HEK293 (cell line): ENCODE measurements at regions not wholly inside any gene's neighbourhood (a gene's known extent, or its start where the extent isn't known, plus 50 kb on each side); places are given as distances from the start of the nearest gene placed in this dataset.

Source experiments
- CTCF ChIA-PET: fragments of 350-600 bp; formaldehyde crosslinking; extraction: SDS; loops from one replicate; lab custom pipeline; 2021; ENCODE audit warnings: antibody characterized with exemption; lab: Yijun Ruan, JAX
- POLR2A ChIA-PET: fragments of 300-600 bp; formaldehyde crosslinking; extraction: SDS; loops from one replicate; lab custom pipeline; 2020; ENCODE audit warnings: antibody characterized with exemption, inconsistent platforms; lab: Yijun Ruan, JAX
- H3K27ac ChIP-seq: fragments of 200-500 bp; sonication (Bioruptor generic); 2 replicates; pipeline ENCODE4 v1.5.1; 2014; ENCODE audit warnings: low read depth, low read length, control low read depth, inconsistent platforms; ENCODE audit errors: extremely low read depth
- H3K36me3 ChIP-seq, 2 experiments: fragments of 200-500 bp in 1 of 2; sonication (Bioruptor generic) in 1 of 2; 1 replicate in 1 of 2; 2 replicates in 1 of 2; pipeline ENCODE4 v1.5.1; 2014 to 2017; ENCODE audit warnings: inconsistent platforms in 2 of 2, low read length in 2 of 2; ENCODE audit not compliant: control insufficient read depth in 2 of 2, insufficient read depth in 1 of 2
- H3K4me1 ChIP-seq: fragments of 200-500 bp; sonication (Bioruptor generic); 2 replicates; pipeline ENCODE4 v1.5.1; 2014; ENCODE audit warnings: mild to moderate bottlenecking, low read length, inconsistent platforms; ENCODE audit not compliant: control insufficient read depth, insufficient read depth
- H3K4me3 ChIP-seq: 2 replicates; pipeline ENCODE4 v1.5.1; 2011; ENCODE audit warnings: low read depth, mild to moderate bottlenecking, control low read depth, low read length, moderate library complexity
- H3K9me3 ChIP-seq: fragments of 200-500 bp; sonication (Bioruptor generic); 2 replicates; pipeline ENCODE4 v1.5.1; 2014; ENCODE audit warnings: low read depth, low read length, inconsistent platforms; ENCODE audit not compliant: control insufficient read depth, insufficient read depth
- GLIS1 ChIP-seq: fragments of 450-650 bp; formaldehyde crosslinking; IDR thresholded peaks from 2 replicates; pipeline ENCODE4 v1.5.1; 2016; ENCODE audit warnings: missing biosample characterization, missing genetic modification characterization
- KLF8 ChIP-seq: fragments of 450-650 bp; formaldehyde crosslinking; IDR thresholded peaks from 2 replicates; pipeline ENCODE4 v1.5.1; 2016; ENCODE audit warnings: missing biosample characterization, missing genetic modification characterization
- ZFP3 ChIP-seq: fragments of 450-650 bp; formaldehyde crosslinking; IDR thresholded peaks from 2 replicates; pipeline ENCODE4 v1.5.1; 2016; ENCODE audit warnings: low read depth, missing biosample characterization, missing genetic modification characterization
- ZNF140 ChIP-seq: fragments of 450-650 bp; formaldehyde crosslinking; IDR thresholded peaks from 2 replicates; pipeline ENCODE4 v1.5.1; 2016; ENCODE audit warnings: missing biosample characterization, missing genetic modification characterization
- ZNF184 ChIP-seq: fragments of 450-650 bp; IDR thresholded peaks from 2 replicates; pipeline ENCODE4 v1.5.1; 2018; ENCODE audit warnings: missing biosample characterization, mild to moderate bottlenecking, missing genetic modification characterization
- ZNF24 ChIP-seq: fragments of 450-650 bp; formaldehyde crosslinking; IDR thresholded peaks from 2 replicates; pipeline ENCODE4 v1.5.1; 2016; ENCODE audit warnings: missing biosample characterization, missing genetic modification characterization
- ZNF324 ChIP-seq: fragments of 450-650 bp; formaldehyde crosslinking; IDR thresholded peaks from 2 replicates; pipeline ENCODE4 v1.5.1; 2016; ENCODE audit warnings: missing biosample characterization, missing genetic modification characterization
- ZNF571 ChIP-seq: fragments of 450-650 bp; formaldehyde crosslinking; IDR thresholded peaks from 2 replicates; pipeline ENCODE4 v1.5.0; 2017; ENCODE audit warnings: missing biosample characterization, missing genetic modification characterization
- TF ChIP-seq, protein P1 (sequence below): fragments of 450-650 bp; formaldehyde crosslinking; IDR thresholded peaks from 2 replicates; pipeline ENCODE4 v1.5.1; 2016; ENCODE audit warnings: missing biosample characterization, missing genetic modification characterization
- TF ChIP-seq, protein P2 (sequence below): fragments of 450-650 bp; formaldehyde crosslinking; IDR thresholded peaks from 2 replicates; pipeline ENCODE4 v1.5.1; 2016; ENCODE audit warnings: missing biosample characterization, missing genetic modification characterization
- TF ChIP-seq, protein P3 (sequence below): IDR thresholded peaks from 2 replicates; pipeline ENCODE4 v1.6.1; 2011; ENCODE audit warnings: mild to moderate bottlenecking, low read depth, low read length, borderline replicate concordance
- TF ChIP-seq, protein P4 (sequence below): fragments of 450-650 bp; formaldehyde crosslinking; IDR thresholded peaks from 2 replicates; pipeline ENCODE4 v1.5.0; 2017; ENCODE audit warnings: missing biosample characterization, missing genetic modification characterization, borderline replicate concordance
- TF ChIP-seq, protein P5 (sequence below): fragments of 450-650 bp; formaldehyde crosslinking; conservative IDR thresholded peaks from 2 replicates; pipeline ENCODE4 v1.5.1; 2016; ENCODE audit warnings: low read depth, missing biosample characterization, missing genetic modification characterization
- TF ChIP-seq, protein P6 (sequence below): fragments of 450-650 bp; formaldehyde crosslinking; IDR thresholded peaks from 2 replicates; pipeline ENCODE4 v1.5.1; 2016; ENCODE audit warnings: missing biosample characterization, missing genetic modification characterization, low read depth
- TF ChIP-seq, protein P7 (sequence below): fragments of 450-650 bp; formaldehyde crosslinking; IDR thresholded peaks from 2 replicates; pipeline ENCODE4 v1.5.1; 2016; ENCODE audit warnings: missing biosample characterization, missing genetic modification characterization

DNA sequence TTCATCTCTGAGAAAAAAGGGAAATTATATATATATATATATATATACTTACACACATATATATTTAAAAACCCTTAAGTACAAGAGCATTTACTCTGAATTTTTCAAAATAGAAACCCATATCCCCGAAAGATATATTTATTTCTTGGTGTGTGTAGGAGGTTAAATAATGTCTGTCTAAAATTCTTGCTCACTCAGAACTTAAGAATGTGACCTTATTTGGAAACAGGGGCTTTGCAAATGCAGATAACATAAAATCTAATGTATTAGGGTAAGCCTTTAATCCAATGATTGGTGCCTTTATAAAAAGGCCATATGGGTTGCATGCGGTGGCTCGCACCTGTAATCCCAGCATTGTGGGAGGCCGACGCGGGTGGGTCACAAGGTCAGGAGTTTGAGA, 517.3 kb upstream of the TLE4 start:
- no peak overlapping the region for H3K4me3 ChIP-seq
- no peak for TF ChIP-seq ZNF140 (tag by site-specific recombination)
- no peak for TF ChIP-seq ZNF24 (tag by site-specific recombination)
- TF ChIP-seq, protein P1, sequence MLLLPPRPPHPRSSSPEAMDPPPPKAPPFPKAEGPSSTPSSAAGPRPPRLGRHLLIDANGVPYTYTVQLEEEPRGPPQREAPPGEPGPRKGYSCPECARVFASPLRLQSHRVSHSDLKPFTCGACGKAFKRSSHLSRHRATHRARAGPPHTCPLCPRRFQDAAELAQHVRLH (tag by site-specific recombination), result no peak
- TF ChIP-seq GLIS1 (tag by site-specific recombination), result no peak
- TF ChIP-seq ZNF184, result no peak
- TF ChIP-seq, protein P2, sequence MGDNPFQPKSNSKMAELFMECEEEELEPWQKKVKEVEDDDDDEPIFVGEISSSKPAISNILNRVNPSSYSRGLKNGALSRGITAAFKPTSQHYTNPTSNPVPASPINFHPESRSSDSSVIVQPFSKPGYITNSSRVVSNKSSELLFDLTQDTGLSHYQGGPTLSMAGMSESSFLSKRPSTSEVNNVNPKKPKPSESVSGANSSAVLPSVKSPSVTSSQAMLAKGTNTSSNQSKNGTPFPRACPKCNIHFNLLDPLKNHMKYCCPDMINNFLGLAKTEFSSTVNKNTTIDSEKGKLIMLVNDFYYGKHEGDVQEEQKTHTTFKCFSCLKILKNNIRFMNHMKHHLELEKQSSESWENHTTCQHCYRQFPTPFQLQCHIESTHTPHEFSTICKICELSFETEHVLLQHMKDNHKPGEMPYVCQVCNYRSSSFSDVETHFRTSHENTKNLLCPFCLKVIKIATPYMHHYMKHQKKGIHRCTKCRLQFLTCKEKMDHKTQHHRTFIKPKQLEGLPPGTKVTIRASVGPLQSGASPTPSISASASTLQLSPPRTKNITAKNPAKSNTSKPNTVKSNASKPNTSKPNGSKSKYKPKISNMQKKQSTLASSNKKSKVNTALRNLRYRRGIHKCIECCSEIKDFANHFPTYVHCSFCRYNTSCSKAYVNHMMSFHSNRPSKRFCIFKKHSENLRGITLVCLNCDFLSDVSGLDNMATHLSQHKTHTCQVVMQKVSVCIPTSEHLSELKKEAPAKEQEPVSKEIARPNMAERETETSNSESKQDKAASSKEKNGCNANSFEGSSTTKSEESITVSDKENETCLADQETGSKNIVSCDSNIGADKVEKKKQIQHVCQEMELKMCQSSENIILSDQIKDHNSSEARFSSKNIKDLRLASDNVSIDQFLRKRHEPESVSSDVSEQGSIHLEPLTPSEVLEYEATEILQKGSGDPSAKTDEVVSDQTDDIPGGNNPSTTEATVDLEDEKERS, result no peak
- TF ChIP-seq, protein P3, sequence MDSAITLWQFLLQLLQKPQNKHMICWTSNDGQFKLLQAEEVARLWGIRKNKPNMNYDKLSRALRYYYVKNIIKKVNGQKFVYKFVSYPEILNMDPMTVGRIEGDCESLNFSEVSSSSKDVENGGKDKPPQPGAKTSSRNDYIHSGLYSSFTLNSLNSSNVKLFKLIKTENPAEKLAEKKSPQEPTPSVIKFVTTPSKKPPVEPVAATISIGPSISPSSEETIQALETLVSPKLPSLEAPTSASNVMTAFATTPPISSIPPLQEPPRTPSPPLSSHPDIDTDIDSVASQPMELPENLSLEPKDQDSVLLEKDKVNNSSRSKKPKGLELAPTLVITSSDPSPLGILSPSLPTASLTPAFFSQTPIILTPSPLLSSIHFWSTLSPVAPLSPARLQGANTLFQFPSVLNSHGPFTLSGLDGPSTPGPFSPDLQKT, result no peak
- no peak for TF ChIP-seq KLF8
- TF ChIP-seq ZNF571, result no peak
- TF ChIP-seq, protein P4, sequence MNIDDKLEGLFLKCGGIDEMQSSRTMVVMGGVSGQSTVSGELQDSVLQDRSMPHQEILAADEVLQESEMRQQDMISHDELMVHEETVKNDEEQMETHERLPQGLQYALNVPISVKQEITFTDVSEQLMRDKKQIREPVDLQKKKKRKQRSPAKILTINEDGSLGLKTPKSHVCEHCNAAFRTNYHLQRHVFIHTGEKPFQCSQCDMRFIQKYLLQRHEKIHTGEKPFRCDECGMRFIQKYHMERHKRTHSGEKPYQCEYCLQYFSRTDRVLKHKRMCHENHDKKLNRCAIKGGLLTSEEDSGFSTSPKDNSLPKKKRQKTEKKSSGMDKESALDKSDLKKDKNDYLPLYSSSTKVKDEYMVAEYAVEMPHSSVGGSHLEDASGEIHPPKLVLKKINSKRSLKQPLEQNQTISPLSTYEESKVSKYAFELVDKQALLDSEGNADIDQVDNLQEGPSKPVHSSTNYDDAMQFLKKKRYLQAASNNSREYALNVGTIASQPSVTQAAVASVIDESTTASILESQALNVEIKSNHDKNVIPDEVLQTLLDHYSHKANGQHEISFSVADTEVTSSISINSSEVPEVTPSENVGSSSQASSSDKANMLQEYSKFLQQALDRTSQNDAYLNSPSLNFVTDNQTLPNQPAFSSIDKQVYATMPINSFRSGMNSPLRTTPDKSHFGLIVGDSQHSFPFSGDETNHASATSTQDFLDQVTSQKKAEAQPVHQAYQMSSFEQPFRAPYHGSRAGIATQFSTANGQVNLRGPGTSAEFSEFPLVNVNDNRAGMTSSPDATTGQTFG, result no peak
- TF ChIP-seq, protein P5, sequence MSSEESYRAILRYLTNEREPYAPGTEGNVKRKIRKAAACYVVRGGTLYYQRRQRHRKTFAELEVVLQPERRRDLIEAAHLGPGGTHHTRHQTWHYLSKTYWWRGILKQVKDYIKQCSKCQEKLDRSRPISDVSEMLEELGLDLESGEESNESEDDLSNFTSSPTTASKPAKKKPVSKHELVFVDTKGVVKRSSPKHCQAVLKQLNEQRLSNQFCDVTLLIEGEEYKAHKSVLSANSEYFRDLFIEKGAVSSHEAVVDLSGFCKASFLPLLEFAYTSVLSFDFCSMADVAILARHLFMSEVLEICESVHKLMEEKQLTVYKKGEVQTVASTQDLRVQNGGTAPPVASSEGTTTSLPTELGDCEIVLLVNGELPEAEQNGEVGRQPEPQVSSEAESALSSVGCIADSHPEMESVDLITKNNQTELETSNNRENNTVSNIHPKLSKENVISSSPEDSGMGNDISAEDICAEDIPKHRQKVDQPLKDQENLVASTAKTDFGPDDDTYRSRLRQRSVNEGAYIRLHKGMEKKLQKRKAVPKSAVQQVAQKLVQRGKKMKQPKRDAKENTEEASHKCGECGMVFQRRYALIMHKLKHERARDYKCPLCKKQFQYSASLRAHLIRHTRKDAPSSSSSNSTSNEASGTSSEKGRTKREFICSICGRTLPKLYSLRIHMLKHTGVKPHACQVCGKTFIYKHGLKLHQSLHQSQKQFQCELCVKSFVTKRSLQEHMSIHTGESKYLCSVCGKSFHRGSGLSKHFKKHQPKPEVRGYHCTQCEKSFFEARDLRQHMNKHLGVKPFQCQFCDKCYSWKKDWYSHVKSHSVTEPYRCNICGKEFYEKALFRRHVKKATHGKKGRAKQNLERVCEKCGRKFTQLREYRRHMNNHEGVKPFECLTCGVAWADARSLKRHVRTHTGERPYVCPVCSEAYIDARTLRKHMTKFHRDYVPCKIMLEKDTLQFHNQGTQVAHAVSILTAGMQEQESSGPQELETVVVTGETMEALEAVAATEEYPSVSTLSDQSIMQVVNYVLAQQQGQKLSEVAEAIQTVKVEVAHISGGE (tag by site-specific recombination), result no peak
- no peak for TF ChIP-seq ZFP3
- no peak for TF ChIP-seq ZNF324
- TF ChIP-seq, protein P6, sequence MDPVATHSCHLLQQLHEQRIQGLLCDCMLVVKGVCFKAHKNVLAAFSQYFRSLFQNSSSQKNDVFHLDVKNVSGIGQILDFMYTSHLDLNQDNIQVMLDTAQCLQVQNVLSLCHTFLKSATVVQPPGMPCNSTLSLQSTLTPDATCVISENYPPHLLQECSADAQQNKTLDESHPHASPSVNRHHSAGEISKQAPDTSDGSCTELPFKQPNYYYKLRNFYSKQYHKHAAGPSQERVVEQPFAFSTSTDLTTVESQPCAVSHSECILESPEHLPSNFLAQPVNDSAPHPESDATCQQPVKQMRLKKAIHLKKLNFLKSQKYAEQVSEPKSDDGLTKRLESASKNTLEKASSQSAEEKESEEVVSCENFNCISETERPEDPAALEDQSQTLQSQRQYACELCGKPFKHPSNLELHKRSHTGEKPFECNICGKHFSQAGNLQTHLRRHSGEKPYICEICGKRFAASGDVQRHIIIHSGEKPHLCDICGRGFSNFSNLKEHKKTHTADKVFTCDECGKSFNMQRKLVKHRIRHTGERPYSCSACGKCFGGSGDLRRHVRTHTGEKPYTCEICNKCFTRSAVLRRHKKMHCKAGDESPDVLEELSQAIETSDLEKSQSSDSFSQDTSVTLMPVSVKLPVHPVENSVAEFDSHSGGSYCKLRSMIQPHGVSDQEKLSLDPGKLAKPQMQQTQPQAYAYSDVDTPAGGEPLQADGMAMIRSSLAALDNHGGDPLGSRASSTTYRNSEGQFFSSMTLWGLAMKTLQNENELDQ (tag by site-specific recombination), result no peak
- TF ChIP-seq, protein P7, sequence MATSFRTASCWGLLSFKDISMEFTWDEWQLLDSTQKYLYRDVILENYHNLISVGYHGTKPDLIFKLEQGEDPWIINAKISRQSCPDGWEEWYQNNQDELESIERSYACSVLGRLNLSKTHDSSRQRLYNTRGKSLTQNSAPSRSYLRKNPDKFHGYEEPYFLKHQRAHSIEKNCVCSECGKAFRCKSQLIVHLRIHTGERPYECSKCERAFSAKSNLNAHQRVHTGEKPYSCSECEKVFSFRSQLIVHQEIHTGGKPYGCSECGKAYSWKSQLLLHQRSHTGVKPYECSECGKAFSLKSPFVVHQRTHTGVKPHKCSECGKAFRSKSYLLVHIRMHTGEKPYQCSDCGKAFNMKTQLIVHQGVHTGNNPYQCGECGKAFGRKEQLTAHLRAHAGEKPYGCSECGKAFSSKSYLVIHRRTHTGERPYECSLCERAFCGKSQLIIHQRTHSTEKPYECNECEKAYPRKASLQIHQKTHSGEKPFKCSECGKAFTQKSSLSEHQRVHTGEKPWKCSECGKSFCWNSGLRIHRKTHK (tag by site-specific recombination), result no peak
- H3K27ac ChIP-seq, result no peak overlapping the region
- no peaks in the 10 kb centered on the region for H3K4me1 ChIP-seq
- ChIA-PET CTCF (no interaction called here), POLR2A (no interaction called here)
- H3K36me3 ChIP-seq, result no peaks in the 10 kb centered on the region
- no peaks in the 10 kb centered on the region for H3K9me3 ChIP-seq
